Endothelial cell of umbilical vein (primary cell): ENCODE measurements at regions not wholly inside any gene's neighbourhood (a gene's known extent, or its start where the extent isn't known, plus 50 kb on each side); places are given as distances from the start of the nearest gene placed in this dataset.

Experiments
- BruUV-seq: library from RNA; stranded (reverse); fragments of 400-500 nt; replicated peaks from 2 replicates; lab custom pipeline; 2021; lab: Mats Ljungman, UMichigan
- CTCF ChIA-PET: fragments of 300-600, 350-600 bp; sonication (Branson Sonifier 250); formaldehyde crosslinking; loops from one replicate; lab custom pipeline; 2021; ENCODE audit warnings: antibody characterized with exemption, inconsistent platforms; lab: Charles Lee
- POLR2A ChIA-PET: fragments of 300-600, 350-600 bp; sonication (Branson Sonifier 250); formaldehyde crosslinking; loops from one replicate; lab custom pipeline; 2021; ENCODE audit warnings: antibody characterized with exemption, inconsistent platforms; lab: Charles Lee
- DNase-seq: peaks from one replicate; pipeline ENCODE4 v3.0.0-alpha.2; 2011; ENCODE audit warnings: low read depth, low spot score
- FAIRE-seq: peaks from 2 replicates; lab custom pipeline; 2011; peaks lifted over from hg19 to GRCh38; lab: Jason Lieb, UNC
- H2AFZ ChIP-seq: 2 replicates; pipeline ENCODE4 v1.6.0; 2012; ENCODE audit warnings: low read depth, low read length, control low read depth, inconsistent platforms
- H3K27ac ChIP-seq: 2 replicates; pipeline ENCODE4 v1.5.1; 2011; ENCODE audit warnings: low read depth, mild to moderate bottlenecking, control low read depth, low read length, moderate library complexity; ENCODE audit not compliant: insufficient read depth
- H3K27me3 ChIP-seq, 2 experiments: 2 replicates each; pipeline versions ENCODE4 v1.6.0 to v1.6.1; 2011; ENCODE audit warnings: low read length in 2 of 2, mixed read lengths in 1 of 2; ENCODE audit not compliant: control insufficient read depth in 2 of 2, insufficient read depth in 2 of 2
- H3K36me3 ChIP-seq, 2 experiments: 2 replicates in 1 of 2; 3 replicates in 1 of 2; pipeline ENCODE4 v1.5.1; 2011; ENCODE audit warnings: low read length in 2 of 2, mild to moderate bottlenecking in 1 of 2, moderate library complexity in 1 of 2; ENCODE audit not compliant: control insufficient read depth in 2 of 2, insufficient read depth in 2 of 2; ENCODE audit errors: extremely low read depth in 1 of 2
- H3K4me1 ChIP-seq: 3 replicates; pipeline ENCODE4 v1.5.1; 2011; ENCODE audit warnings: mild to moderate bottlenecking, low read length; ENCODE audit not compliant: control insufficient read depth, insufficient read depth; ENCODE audit errors: extremely low read depth
- H3K4me2 ChIP-seq: 2 replicates; pipeline ENCODE4 v1.6.1; 2011; ENCODE audit warnings: low read length, control low read depth, mixed read lengths; ENCODE audit not compliant: insufficient read depth
- H3K4me3 ChIP-seq, 3 experiments: fragments of 200-600 bp in 1 of 3; sonication (generic), shearing (Covaris generic) in 1 of 3; replicated peaks in 1 of 3; 2 replicates each; pipeline ENCODE4 v1.5.1; 2011 to 2016; ENCODE audit warnings: control low read depth in 3 of 3, low read length in 3 of 3, mild to moderate bottlenecking in 2 of 3, inconsistent platforms in 1 of 3, low read depth in 1 of 3, moderate library complexity in 1 of 3; ENCODE audit not compliant: insufficient read depth in 1 of 3
- H3K79me2 ChIP-seq: 2 replicates; pipeline ENCODE4 v1.6.0; 2012; ENCODE audit warnings: low read length, inconsistent platforms; ENCODE audit not compliant: control insufficient read depth, insufficient read depth
- H3K9ac ChIP-seq: replicated peaks from 2 replicates; pipeline ENCODE3; 2011; ENCODE audit warnings: low read length, control low read depth; ENCODE audit not compliant: insufficient read depth; ENCODE audit errors: extremely low read depth
- H3K9me1 ChIP-seq: replicated peaks from 3 replicates; pipeline ENCODE4 v1.6.0; 2011; ENCODE audit warnings: mild to moderate bottlenecking, low read length; ENCODE audit not compliant: control insufficient read depth, insufficient read depth; ENCODE audit errors: extremely low read depth
- H3K9me3 ChIP-seq: replicated peaks from 2 replicates; pipeline ENCODE4 v1.5.1; 2012; ENCODE audit warnings: low read length, inconsistent platforms; ENCODE audit not compliant: control insufficient read depth, insufficient read depth
- H4K20me1 ChIP-seq: replicated peaks from 2 replicates; pipeline ENCODE3; 2011; ENCODE audit warnings: mild to moderate bottlenecking, low read length; ENCODE audit not compliant: control insufficient read depth, insufficient read depth; ENCODE audit errors: extremely low read depth
- CTCF ChIP-seq, 2 donors: IDR thresholded peaks; 1 replicate in 1 of 2; 2 replicates in 1 of 2; pipeline ENCODE4 v1.5.1; 2011; ENCODE audit warnings: low read length in 2 of 2, mild to moderate bottlenecking in 2 of 2, moderate library complexity in 2 of 2, control low read depth in 1 of 2, inconsistent platforms in 1 of 2, low read depth in 1 of 2; ENCODE audit not compliant: insufficient read depth in 1 of 2; ENCODE audit errors: extremely low read depth in 1 of 2
- EZH2 ChIP-seq: IDR thresholded peaks from 2 replicates; pipeline ENCODE4 v1.6.1; 2012; ENCODE audit warnings: borderline replicate concordance, low read depth, mild to moderate bottlenecking, moderate library complexity, low read length, inconsistent platforms; ENCODE audit not compliant: severe bottlenecking
- FOS ChIP-seq: IDR thresholded peaks from 2 replicates; pipeline ENCODE4 v1.6.1; 2011; ENCODE audit warnings: mild to moderate bottlenecking, low read length, moderate library complexity, borderline replicate concordance; ENCODE audit not compliant: insufficient read depth
- GATA2 ChIP-seq: IDR thresholded peaks from 2 replicates; pipeline ENCODE4 v1.7.0; 2011; ENCODE audit warnings: low read depth, mild to moderate bottlenecking, moderate library complexity, mixed read lengths, low read length; ENCODE audit not compliant: insufficient read length, insufficient read depth
- JUN ChIP-seq: IDR thresholded peaks from 2 replicates; pipeline ENCODE4 v1.6.1; 2011; ENCODE audit warnings: borderline replicate concordance, low read depth; ENCODE audit not compliant: insufficient read length, insufficient read depth
- MAX ChIP-seq: IDR thresholded peaks from 2 replicates; pipeline ENCODE4 v1.6.1; 2011; ENCODE audit not compliant: insufficient read depth, insufficient read length
- MYC ChIP-seq: IDR thresholded peaks from one replicate; pipeline ENCODE4 v1.6.1; 2011; ENCODE audit warnings: mild to moderate bottlenecking, low read depth, low read length
- POLR2A ChIP-seq: IDR thresholded peaks from 2 replicates; pipeline ENCODE4 v1.6.1; 2012; ENCODE audit warnings: low read depth, mild to moderate bottlenecking, control low read depth, low read length
- POLR2AphosphoS5 ChIP-seq: IDR thresholded peaks from 2 replicates; pipeline ENCODE4 v1.6.1; 2012; ENCODE audit warnings: low read depth, mild to moderate bottlenecking, control low read depth, low read length, moderate library complexity; ENCODE audit not compliant: insufficient read depth
- dilution Hi-C: fragments of 300-500 bp; cut with MboI; formaldehyde crosslinking; loops from one replicate; pipeline ENCODE4 v1.15.0; 2019; ENCODE audit warnings: low sequenced_read_pairs; ENCODE audit not compliant: extremely low pct_ligation_motif_present
- intact Hi-C: fragments of 100-400 bp; cut with micrococcal nuclease; formaldehyde crosslinking; loops from one replicate; pipeline ENCODE4 v1.10.0; 2022

- no peaks in the 10 kb centered on the region for H3K4me1 ChIP-seq
- CTCF ChIA-PET = no interaction called here
- H3K9me1 ChIP-seq = no peaks in the 10 kb centered on the region
- H4K20me1 ChIP-seq = no peaks in the 10 kb centered on the region
- no peaks in the 10 kb centered on the region for H3K36me3 ChIP-seq
- DNase-seq (no peak), FAIRE-seq (no peak)
- intact Hi-C loops (no loop called here), dilution Hi-C loops (no loop called here)
- H3K79me2 ChIP-seq = no peaks in the 10 kb centered on the region
- no peak overlapping the region for H2AFZ ChIP-seq
- no peak overlapping the region for H3K27ac ChIP-seq
- H3K4me2 ChIP-seq = no peak overlapping the region
- TF ChIP-seq POLR2AphosphoS5 (no peak), FOS (no peak), CTCF (IDR thresholded peaks at IDR 0.05; ENCODE audit: extremely low read depth in 1 of 2, insufficient read depth in 1 of 2, low read depth in 1 of 2, low read length in 2 of 2) (no peak), EZH2 (no peak), MAX (no peak), JUN (no peak), POLR2A (no peak), MYC (no peak), GATA2 (no peak)
- no peaks in the 10 kb centered on the region for H3K9me3 ChIP-seq
- POLR2A ChIA-PET = no interaction called here
- H3K9ac ChIP-seq = no peak overlapping the region
- H3K4me3 ChIP-seq = no peak overlapping the region
- no peaks in the 10 kb centered on the region for H3K27me3 ChIP-seq
- no TSS peak for BruUV-seq
These were observed 207.0 kb downstream of the UTP18 start for GRCh38 chr17:51467336-51467735.
